Amniotic stem cell (primary cell): ENCODE measurements at regions not wholly inside any gene's neighbourhood (a gene's known extent, or its start where the extent isn't known, plus 50 kb on each side); places are given as distances from the start of the nearest gene placed in this dataset.

ENCODE experiments used
- DNase-seq: peaks from one replicate; lab custom pipeline; 2025; lab: John Stamatoyannopoulos, UW

GRCh38 chr9:71589612-71590011 is 178.7 kb downstream of the CEMIP2 start:
- no peak for DNase-seq

GRCh38 chr9:71587576-71588362 is 180.5 kb downstream of the CEMIP2 start:
- no peak for DNase-seq

GRCh38 chr9:71583792-71584191 is 184.5 kb downstream of the CEMIP2 start:
- no peak for DNase-seq

DNA sequence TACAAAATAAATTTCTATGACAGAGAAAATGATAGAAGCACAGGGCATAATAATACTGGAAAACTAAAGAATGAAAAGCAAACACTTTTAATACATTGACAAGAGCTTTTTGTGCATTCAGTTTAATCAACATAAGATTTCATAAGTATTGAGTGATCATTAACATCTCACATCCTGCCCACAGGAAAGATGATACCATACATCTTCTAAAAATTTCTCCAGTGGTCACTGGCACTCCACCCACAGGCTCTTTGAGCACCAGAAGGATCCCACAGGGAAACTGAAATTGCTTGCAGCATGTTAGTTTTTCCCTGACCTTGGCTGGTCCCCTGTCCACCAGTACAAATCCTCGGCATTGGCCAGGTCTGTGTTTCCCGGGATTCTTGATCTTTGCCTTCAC is 186.0 kb downstream of the CEMIP2 start:
- DNase-seq: no peak

GRCh38 chr9:71581101-71581500 is 187.2 kb downstream of the CEMIP2 start:
- no peak for DNase-seq

DNA sequence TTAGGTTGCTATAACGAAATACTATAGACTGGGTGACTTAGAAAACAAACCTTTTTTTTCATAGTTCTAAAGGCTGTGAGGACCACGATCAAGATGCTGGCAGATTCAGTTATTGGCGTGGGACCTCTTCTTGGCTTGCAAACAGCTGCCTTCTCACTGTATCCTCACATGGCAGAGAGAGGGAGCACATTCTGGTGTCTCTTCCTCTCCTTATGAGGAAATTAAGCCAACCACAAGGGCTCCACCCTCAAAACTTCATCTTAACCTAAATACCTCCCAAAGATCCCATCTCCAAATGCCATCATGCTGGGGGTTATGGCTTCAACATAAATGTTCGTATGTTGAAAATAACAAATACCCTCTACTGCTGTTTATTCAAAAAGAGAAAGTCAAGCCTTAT is 197.1 kb downstream of the CEMIP2 start:
- no peak for DNase-seq

DNA sequence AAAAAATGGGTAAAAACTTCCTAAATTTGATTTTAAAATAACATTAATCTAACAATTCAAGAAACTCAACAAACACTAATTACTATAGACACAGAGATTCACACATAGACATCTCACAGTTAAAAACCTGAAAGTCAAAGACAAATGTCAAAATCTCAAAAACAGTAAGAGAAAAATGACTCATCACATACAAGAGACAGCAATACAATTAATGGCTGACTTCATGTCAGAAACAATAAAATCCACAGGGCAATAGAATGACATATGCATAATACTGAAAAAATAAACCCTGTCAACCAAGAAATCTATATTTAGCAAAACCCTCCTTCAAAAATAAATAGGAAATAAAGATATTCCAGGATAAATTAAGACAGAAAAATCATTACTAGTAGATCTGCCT is 200.4 kb downstream of the CEMIP2 start:
- DNase-seq: no peak

DNA sequence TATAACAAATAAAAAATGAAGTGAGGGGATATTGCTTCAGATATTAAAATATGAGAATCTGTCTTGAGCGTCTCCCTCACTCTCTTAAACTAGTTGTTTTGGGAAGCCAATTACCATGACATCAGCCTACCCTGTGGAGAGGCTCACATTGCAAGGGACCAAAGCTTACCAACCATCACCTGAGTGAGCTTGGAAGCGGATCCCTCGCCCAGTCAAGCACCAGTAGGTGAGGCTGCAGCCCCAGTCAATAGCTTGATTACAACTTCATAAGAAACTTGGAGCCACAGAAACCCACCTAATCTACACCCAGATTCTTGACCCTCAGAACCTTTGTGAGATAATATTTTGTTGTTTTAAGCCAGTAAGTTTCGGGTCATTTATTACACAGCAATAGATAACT is 206.2 kb downstream of the CEMIP2 start:
- DNase-seq: no peak

- no peak for DNase-seq
Measured at GRCh38 chr9:71557310-71557709, 211.0 kb downstream of the CEMIP2 start.

DNA sequence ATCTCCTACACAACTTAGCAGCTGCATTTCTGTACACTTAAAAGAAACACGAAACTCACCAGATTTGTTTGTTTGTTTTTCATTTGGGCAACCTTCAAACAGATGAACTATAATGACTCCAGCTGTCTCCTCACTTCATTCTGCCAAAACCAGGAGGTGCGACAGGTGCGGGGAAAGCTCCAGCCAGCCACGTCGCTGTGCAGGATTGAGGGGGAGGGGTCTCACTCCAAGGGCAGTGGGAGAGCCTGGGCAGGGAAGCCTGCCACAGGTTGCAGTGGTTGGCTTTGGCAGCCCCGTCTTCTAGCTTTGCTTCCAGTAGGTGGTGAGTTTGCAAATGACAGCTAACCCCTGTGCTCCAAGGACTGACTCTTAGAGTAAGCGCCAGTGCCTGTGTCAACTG is 215.8 kb downstream of the CEMIP2 start:
- DNase-seq: no peak

DNA sequence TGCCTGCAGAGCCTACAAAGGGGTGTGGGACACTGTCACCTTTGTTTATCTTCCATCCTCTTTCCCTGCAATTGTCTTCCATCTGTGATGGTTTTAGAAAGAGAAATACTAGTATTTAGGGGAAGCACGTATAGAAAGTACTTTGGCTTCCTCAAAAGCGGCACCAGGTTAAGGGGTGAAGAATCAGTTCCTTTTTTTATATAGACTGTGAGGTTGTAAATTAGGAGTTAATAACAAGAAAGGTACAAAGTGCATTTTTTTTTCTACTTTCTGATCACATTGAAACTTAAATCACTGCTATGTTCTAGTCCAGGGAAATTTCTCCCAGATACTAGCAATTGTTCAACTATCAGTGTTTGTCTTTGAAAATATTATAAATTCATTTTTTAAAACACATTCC is 219.3 kb downstream of the CEMIP2 start:
- no peak for DNase-seq

- no peak for DNase-seq
Measured at GRCh38 chr9:71544464-71544863, 223.8 kb downstream of the CEMIP2 start.

GRCh38 chr9:71541436-71541835 is 226.9 kb downstream of the CEMIP2 start:
- no peak for DNase-seq

GRCh38 chr9:71524996-71525580 is 243.2 kb downstream of the CEMIP2 start:
- DNase-seq: no peak

DNA sequence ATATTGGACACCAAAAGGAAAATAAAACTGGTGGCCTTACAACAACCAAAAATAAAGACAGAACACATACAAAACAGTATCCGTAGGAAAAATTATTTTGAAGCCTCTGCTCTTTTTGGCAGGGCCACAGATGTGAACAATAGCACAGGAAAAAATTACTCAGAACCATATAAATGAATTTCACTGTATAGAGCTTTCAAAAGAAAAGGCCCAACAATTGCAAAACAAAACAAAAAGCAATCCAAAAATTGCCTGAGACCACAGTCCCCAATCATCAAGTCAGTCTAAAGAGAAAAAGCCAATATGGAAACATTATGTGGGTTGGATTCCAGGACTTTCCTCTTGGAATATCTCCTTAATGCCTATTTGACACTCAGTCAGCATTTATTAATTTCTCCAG is 243.8 kb downstream of the CEMIP2 start:
- DNase-seq: no peak

DNA sequence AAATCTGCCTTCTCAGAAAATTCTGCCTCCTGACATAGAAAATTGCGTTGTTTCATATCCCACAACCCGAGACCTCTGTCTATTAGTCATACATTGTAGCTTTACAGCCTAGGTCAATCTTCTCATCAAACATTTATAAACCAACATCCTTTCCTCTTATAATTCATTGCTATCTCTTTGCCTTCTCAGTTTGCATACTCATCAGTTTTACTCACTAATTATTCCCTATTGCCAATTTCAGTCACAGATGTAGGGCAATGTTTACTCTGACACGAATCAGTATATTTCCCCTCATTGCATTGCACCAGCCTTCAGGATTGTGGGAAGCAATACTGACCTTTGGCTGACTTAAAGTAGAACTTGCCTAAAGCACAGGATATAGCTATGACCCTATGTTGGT is 247.2 kb downstream of the CEMIP2 start:
- no peak for DNase-seq

DNA sequence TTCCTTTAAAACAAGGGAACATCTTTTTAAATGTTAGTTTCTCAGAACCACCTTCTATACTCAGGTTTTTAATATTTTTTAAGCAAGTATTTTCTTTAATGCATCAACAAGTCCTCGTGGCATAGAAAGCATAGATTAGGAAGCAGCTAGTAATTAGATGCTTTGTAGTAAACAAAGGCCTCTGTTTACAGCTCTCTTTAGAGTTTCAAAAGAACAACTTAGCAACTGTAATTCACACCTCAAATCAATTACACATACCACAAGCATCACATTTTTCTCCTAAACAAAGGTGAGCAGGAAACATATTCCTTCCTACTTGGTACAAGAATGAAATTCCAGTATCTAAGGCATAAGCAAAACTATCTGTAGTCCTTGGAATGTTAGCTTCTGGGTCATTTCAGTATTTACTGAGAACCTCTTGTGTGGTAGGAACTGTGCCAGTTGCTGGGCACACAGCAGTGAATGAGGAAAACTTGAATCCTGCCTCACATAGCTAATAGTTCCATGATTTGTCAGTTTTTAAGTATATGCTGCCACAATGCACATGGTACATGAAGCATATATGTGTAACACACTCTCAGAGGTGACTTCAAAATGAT is 249.1 kb downstream of the CEMIP2 start:
- DNase-seq: no peak

- DNase-seq: no peak
Measured at GRCh38 chr9:71518045-71518827, 250.1 kb downstream of the CEMIP2 start.

GRCh38 chr9:71515626-71516025 is 252.7 kb downstream of the CEMIP2 start:
- no peak for DNase-seq

DNA sequence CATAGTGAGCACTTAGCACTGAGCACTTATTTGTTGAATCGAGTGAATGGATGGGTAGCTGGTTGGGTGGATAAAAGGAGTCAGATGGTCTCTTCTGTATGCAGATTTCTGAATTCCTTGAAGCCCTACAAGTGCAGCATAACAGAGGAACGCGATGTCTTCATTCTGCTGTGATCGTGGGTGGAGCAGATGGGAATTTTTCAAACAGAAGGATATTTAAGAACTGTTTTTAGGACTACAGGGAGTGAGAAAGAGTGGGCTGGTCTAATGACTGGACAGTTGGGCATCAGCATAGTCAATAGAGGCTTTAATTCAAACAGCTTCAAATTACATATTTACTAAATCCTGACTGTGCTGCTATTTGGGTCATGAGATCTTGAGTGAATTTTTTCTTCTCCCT is 253.2 kb downstream of the CEMIP2 start:
- no peak for DNase-seq

DNA sequence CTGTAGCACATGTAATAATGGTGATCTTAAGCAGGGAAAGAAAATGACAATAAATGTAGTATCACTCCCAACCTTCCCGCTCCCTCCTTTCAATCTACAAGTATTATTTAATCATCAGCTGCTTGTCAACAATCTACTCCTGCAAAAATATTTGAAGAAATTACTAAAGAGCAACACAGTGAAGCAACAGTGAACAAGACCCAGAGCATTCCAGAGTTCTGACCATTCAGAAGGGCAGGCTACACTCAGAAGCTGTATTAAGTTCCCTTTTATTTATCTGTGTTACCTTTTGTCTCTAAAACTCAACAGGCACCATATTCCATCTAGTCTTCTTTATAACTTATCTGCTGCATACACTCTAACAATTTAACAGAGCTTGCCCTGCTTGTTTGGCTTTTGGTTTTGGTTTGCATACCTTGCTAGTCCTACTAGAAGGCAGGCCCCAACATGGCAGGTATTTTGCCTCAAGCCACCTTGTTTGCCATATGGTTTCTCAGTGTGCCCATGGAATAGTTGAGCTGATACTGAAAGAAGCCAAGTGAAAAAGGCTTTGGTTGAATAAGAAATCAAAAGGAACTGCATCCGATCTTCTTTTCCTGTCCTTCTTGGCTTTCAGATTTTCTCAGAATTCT is 253.9 kb downstream of the CEMIP2 start:
- no peak for DNase-seq

DNA sequence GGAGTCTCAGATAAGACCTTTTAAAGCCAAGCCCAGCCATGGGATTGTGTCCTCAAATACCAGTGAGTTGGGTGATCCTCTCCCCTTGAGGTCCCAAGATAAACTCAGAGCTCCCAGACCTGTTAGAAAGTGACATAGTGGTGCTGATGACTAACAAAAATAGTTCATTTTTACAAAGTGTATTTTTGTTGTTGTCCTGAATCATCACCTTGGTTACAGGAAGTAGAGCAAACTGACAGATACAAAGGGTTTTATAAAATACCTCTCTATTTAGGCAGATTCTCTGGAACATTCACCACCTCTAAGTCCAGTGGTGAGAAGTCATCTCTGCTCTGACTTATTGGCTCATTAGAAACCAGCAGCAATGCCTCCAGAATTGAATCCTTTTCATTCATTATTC is 259.3 kb downstream of the CEMIP2 start:
- no peak for DNase-seq
